ENCODE measurements at regions not wholly inside any gene's neighbourhood (a gene's known extent, or its start where the extent isn't known, plus 50 kb on each side); places are given as distances from the start of the nearest gene placed in this dataset.
"Not testable (repeated sequence)": the region's sequence is repeated elsewhere in the genome, so short reads cannot be mapped to it uniquely, and the experiment has no call there.

DNA sequence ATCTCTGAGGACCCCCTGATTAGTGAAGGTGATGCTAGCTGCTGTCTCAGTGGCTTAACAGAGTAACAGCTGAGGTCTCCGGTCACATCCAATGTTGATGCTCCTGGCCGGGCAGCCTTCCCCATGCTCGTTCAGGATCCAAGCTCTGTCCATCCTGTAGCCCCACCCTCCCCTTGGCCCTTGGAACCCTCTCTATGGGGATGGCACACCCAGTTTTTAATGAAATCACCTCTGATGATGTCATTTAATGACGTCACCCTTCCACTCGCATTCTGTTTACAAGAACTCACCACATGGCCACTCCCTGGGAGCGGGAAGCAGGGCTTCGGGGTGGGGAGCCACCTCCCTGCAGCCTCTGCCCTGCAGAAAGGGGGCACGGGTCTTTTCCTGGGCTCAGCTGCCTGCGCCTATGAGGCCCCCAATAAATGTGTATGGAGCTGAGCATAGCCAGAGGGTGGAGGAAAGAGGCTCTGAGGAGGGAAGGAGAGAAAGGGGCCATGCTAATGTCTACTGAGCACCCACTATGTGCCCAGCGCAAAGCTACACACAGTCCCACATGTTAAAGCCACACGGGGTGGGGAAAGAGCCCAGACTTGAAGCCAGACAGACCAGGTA, 95.5 kb downstream of the OAT start:
- peaks cover 3% of the 10 kb centered on the region for H3K27me3 ChIP-seq (ENCODE audit: control insufficient read depth, insufficient read depth, low read length)
- TF ChIP-seq, protein P1, sequence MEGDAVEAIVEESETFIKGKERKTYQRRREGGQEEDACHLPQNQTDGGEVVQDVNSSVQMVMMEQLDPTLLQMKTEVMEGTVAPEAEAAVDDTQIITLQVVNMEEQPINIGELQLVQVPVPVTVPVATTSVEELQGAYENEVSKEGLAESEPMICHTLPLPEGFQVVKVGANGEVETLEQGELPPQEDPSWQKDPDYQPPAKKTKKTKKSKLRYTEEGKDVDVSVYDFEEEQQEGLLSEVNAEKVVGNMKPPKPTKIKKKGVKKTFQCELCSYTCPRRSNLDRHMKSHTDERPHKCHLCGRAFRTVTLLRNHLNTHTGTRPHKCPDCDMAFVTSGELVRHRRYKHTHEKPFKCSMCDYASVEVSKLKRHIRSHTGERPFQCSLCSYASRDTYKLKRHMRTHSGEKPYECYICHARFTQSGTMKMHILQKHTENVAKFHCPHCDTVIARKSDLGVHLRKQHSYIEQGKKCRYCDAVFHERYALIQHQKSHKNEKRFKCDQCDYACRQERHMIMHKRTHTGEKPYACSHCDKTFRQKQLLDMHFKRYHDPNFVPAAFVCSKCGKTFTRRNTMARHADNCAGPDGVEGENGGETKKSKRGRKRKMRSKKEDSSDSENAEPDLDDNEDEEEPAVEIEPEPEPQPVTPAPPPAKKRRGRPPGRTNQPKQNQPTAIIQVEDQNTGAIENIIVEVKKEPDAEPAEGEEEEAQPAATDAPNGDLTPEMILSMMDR (IDR thresholded peaks at IDR 0.05; ENCODE audit: insufficient read depth, low read length, poor library complexity, severe bottlenecking): no peak
- H3K36me3 ChIP-seq (ENCODE audit: control insufficient read depth, insufficient read depth, low read length): no peaks in the 10 kb centered on the region
- no peak overlapping the region for H3K4me3 ChIP-seq (ENCODE audit: low read depth, low read length)
- DNase-seq (ENCODE audit: low read depth): no peak

DNA sequence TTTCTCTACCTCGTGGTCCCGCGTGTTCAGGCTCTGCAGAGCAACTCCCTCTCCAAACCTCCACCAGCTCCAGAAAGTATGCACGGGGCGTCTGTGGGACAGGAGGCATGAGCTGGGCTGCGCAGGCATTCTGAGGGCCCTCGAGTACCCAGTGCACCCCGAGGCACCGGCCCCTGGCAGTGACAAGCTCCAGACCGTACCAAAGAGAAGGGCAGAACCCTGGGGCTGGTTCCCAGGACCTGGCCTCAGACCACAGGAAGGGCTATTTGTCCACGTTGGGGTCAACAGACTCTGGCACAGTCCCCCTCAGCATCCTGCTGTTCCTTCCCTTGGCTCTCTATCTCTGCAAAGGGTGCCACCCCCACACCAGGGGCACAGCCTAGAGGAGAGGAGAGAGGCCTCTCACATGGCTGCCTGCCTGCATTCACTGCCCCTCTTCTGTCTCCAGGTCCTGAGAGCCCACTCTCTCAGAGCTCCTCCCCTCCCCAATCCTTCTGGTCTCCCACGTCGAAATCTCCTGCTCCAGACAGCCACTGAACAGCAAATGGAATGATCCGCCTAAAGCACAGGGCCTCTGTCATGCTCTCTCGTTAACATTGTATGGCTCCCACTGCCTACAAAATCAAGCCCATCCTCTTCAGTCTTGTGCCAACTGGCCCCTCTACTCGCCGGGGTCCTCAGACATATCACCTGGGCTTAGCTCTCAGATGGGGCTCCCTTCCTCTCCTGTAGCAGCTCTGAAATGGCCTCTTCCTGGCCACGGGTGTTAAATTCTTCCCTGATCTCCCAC, 96.3 kb downstream of the OAT start:
- Histone ChIP-seq H3K36me3 (ENCODE audit: control insufficient read depth, insufficient read depth, low read length) (no peaks in the 10 kb centered on the region), H3K27me3 (ENCODE audit: control insufficient read depth, insufficient read depth, low read length) (peaks cover 3% of the 10 kb centered on the region), H3K4me3 (ENCODE audit: low read depth, low read length) (no peak overlapping the region)
- TF ChIP-seq, protein P1 (IDR thresholded peaks at IDR 0.05; ENCODE audit: insufficient read depth, low read length, poor library complexity, severe bottlenecking): no peak
- DNase-seq (ENCODE audit: low read depth): no peak

DNA sequence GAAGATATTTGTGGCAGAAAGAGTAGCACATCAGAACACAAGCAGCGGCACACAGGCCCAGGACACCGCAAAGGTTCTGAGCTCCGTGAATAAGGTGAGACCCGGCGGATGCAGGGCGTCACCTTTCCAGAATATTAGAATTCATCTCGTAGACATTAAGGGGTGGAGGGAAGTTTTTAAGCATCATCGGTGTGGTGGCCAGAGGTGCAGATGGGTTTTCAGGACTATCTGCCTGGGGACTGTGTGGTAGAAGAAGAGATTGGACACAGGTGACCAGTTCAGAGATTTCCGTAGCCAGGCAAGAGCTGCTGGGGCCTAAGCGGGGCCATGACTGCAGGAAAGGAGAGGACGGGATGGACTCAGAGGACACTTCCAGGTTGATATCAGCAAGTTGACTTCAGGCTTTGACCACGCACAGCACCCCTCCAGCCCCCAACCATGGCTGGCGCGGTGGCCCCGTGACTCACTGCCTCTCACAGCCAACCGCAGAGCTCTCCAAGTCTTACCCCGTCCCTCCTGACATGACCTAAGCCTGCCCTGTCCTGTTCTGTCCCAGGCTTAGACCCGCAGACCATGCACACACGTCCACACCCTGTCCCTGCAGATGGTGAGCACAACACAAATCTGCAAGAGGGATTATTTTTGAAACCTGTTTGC, 97.2 kb downstream of the OAT start:
- DNase-seq (ENCODE audit: low read depth): no peak
- no peaks in the 10 kb centered on the region for H3K36me3 ChIP-seq (ENCODE audit: control insufficient read depth, insufficient read depth, low read length)
- H3K4me3 ChIP-seq (ENCODE audit: low read depth, low read length): no peak overlapping the region
- peaks cover 3% of the 10 kb centered on the region for H3K27me3 ChIP-seq (ENCODE audit: control insufficient read depth, insufficient read depth, low read length)
- TF ChIP-seq, protein P1 (IDR thresholded peaks at IDR 0.05; ENCODE audit: insufficient read depth, low read length, poor library complexity, severe bottlenecking): no peak

DNA sequence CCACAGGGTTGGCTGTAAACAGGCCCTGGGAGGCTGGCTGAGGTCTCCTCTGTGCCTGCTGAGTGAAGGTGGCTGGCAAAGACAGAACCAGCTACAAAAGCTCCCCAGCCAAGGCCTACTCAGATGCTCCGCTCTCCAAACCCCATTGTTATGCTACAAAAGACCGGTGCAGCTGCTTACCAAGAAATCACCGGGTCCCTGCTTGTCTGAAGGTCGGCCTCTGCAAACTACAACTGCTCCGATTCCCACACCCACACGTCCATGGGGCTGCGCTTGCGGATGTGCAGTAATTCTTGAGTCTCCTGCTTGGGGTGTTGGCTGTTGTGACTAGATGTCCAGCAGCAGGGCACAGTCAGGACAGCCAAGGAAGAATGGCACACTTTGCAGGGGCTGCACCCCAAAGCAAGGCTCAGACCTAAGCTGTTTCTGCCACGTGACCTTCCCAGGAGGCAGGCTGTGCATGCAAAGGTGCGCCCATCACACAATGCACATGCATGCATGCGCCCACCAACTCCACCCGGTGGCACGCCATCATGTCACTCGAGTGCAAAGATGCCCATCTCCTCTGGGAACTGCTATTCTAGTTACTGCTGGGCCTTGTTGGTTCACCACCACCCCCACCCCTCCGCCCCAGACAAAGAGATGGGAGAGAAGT, 97.8 kb downstream of the OAT start:
- no peak overlapping the region for H3K4me3 ChIP-seq (ENCODE audit: low read depth, low read length)
- H3K27me3 ChIP-seq (ENCODE audit: control insufficient read depth, insufficient read depth, low read length): peaks cover under 1% of the 10 kb centered on the region
- no peak for DNase-seq (ENCODE audit: low read depth)
- TF ChIP-seq, protein P1 (IDR thresholded peaks at IDR 0.05; ENCODE audit: insufficient read depth, low read length, poor library complexity, severe bottlenecking): no peak
- H3K36me3 ChIP-seq (ENCODE audit: control insufficient read depth, insufficient read depth, low read length): no peaks in the 10 kb centered on the region

DNA sequence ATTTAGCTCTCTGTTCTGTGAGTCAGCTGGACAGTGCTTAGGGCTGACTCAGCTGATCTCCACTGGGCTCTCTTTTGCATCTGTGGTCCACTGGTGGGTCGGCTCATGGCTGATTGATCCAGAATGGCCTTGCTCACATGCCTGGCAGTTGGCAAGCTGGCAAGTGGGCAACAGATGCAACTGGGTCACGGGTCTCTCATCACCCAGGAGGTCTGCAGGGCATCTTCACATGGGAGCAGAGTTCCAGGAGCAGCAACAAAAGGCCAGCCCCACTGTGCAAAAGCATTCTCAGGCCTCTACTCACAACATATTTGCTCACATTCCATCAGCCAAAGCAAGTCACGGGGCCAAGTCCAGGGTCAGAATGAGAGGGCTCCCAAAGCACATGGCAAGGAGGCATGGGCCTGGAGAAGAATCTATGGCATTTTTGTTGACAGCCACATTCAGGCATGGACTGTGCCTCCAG, 98.8 kb downstream of the OAT start:
- Histone ChIP-seq H3K36me3 (ENCODE audit: control insufficient read depth, insufficient read depth, low read length) (no peaks in the 10 kb centered on the region), H3K27me3 (ENCODE audit: control insufficient read depth, insufficient read depth, low read length) (no peaks in the 10 kb centered on the region), H3K4me3 (ENCODE audit: low read depth, low read length) (no peak overlapping the region)
- no peak for DNase-seq (ENCODE audit: low read depth)
- TF ChIP-seq, protein P1 (IDR thresholded peaks at IDR 0.05; ENCODE audit: insufficient read depth, low read length, poor library complexity, severe bottlenecking): no peak

DNA sequence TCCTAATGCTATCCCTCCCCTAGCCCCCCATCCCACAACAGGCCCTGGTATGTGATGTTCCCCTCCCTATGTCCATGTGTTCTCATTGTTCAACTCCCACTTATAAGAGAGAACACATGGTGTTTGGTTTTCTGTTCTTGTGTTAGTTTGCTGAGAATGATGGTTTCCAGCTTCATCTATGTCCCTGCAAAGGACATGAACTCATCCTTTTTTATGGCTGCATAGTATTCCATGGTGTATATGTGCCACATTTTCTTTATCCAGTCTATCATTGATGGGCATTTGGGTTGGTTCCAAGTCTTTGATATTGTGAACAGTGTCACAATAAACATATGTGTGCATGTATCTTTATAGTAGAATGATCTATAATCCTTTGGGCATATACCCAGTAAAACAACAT, 99.2 kb downstream of the OAT start:
- H3K4me3 ChIP-seq (ENCODE audit: low read depth, low read length); H3K36me3 ChIP-seq (ENCODE audit: control insufficient read depth, insufficient read depth, low read length); H3K27me3 ChIP-seq (ENCODE audit: control insufficient read depth, insufficient read depth, low read length); DNase-seq (ENCODE audit: low read depth): not testable (repeated sequence)

Data from kidney epithelial cell (primary cell).